Stimulated activated CD4-positive, alpha-beta T cell treated with anti-CD3 and anti-CD28 coated beads, TNF-alpha, amount 100 ng/mL, for 24 hours (primary cell): ENCODE measurements at regions not wholly inside any gene's neighbourhood (a gene's known extent, or its start where the extent isn't known, plus 50 kb on each side); places are given as distances from the start of the nearest gene placed in this dataset.

Experiments used
- DNase-seq, 3 experiments: peaks; one replicate each; pipeline ENCODE4 v3.0.0-alpha.2; 2020; ENCODE audit warnings: low read depth in 3 of 3

GRCh38 chr4:3831529-3832150 lies 65.5 kb downstream of the ADRA2C start:
- no peak for DNase-seq

- DNase-seq, result no peak
Measured at GRCh38 chr4:3832536-3833220, 66.5 kb downstream of the ADRA2C start.

- DNase-seq, result no peak
Measured at GRCh38 chr4:3833326-3833989, 67.3 kb downstream of the ADRA2C start.

GRCh38 chr4:3834186-3834662 lies 68.0 kb downstream of the ADRA2C start:
- no peak for DNase-seq

GRCh38 chr4:3834663-3835521 lies 68.7 kb downstream of the ADRA2C start:
- DNase-seq, result no peak

- no peak for DNase-seq
Measured at GRCh38 chr4:3835527-3836405, 69.6 kb downstream of the ADRA2C start.

GRCh38 chr4:3836406-3836755 lies 70.2 kb downstream of the ADRA2C start:
- no peak for DNase-seq

- DNase-seq, result peak in 1 of 3 experiments; percentile 21
Measured at GRCh38 chr4:3836756-3837601, 70.8 kb downstream of the ADRA2C start.

GRCh38 chr4:3838437-3839380 lies 72.5 kb downstream of the ADRA2C start:
- DNase-seq, result no peak

GRCh38 chr4:3845094-3845743 lies 79.0 kb downstream of the ADRA2C start:
- no peak for DNase-seq

GRCh38 chr4:3845744-3846429 lies 79.7 kb downstream of the ADRA2C start:
- no peak for DNase-seq

- DNase-seq, result no peak
Measured at GRCh38 chr4:3847211-3847940, 81.2 kb downstream of the ADRA2C start.

- DNase-seq, result no peak
Measured at GRCh38 chr4:3848323-3848722, 82.1 kb downstream of the ADRA2C start.

- no peak for DNase-seq
Measured at GRCh38 chr4:3849140-3849539, 83.0 kb downstream of the ADRA2C start.

- no peak for DNase-seq
Measured at GRCh38 chr4:3850128-3850527, 83.9 kb downstream of the ADRA2C start.

- no peak for DNase-seq
Measured at GRCh38 chr4:3851211-3851610, 85.0 kb downstream of the ADRA2C start.

- DNase-seq, result no peak
Measured at GRCh38 chr4:3851881-3852280, 85.7 kb downstream of the ADRA2C start.
